Tibial nerve (tissue), 4 donors: ENCODE measurements at regions not wholly inside any gene's neighbourhood (a gene's known extent, or its start where the extent isn't known, plus 50 kb on each side); places are given as distances from the start of the nearest gene placed in this dataset.

ENCODE experiments used
- CTCF ChIP-seq, 5 experiments: fragments of 200-600 bp in 3 of 5; fragments of 450-650 bp in 2 of 5; sonication (generic) in 3 of 5; IDR thresholded peaks; one replicate each; pipeline ENCODE4 v1.5.1; 2016 to 2019; ENCODE audit warnings: antibody characterized with exemption in 5 of 5, mild to moderate bottlenecking in 3 of 5, moderate library complexity in 2 of 5
- EP300 ChIP-seq, 2 donors: sonication (generic); formaldehyde crosslinking; IDR thresholded peaks; one replicate each; pipeline ENCODE4 v1.6.1; 2017; ENCODE audit warnings: antibody characterized with exemption in 2 of 2, mild to moderate bottlenecking in 1 of 2
- POLR2A ChIP-seq, 2 donors: fragments of 450-650 bp; IDR thresholded peaks; one replicate each; pipeline ENCODE4 v1.6.1; 2017; ENCODE audit warnings: antibody characterized with exemption in 2 of 2, mild to moderate bottlenecking in 2 of 2, moderate library complexity in 2 of 2

DNA sequence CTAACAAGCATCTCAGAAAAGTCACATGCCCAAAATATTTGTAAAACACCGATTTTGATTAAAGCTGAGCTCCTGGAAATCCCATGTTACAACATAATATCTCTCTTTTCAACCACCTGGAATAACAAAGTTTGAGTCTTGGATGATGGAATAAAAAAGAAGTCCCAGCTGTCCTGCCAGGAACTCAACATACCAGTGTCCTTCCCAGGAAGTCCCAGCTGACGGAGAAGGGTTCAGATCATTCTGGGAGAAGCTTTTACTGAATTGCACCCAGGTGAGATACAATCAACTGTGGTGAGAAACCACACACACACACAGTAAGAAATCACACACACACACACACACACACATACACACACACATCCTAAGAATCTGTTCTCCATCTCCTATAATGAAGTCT lies 413.1 kb upstream of the PKDCC start:
- no peak for TF ChIP-seq CTCF (IDR thresholded peaks at IDR 0.05)
- peak in 1 of 2 donors; percentile 15 for TF ChIP-seq EP300 (IDR thresholded peaks at IDR 0.05)
- TF ChIP-seq POLR2A (IDR thresholded peaks at IDR 0.05) = no peak
